ENCODE measurements at regions not wholly inside any gene's neighbourhood (a gene's known extent, or its start where the extent isn't known, plus 50 kb on each side); places are given as distances from the start of the nearest gene placed in this dataset.
"Not testable (repeated sequence)": the region's sequence is repeated elsewhere in the genome, so short reads cannot be mapped to it uniquely, and the experiment has no call there.

DNA sequence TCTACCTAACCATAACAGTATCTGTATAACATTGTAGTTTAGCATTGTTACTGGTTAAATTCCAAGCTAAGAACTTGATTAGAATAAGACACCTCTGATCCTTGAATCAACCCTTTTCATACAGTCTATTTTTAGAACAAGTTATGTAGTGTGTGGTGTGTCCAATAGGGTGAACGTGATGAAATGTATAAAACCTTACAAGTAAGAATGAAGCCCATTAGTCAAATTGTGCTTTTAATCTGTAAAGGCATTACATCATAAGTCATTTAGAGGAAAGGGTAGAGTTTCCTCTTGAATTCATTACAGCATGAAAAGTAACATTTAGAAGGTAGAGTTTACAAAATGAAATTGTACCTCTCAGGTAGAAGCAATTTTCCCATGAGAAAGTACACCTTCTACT, 479.2 kb downstream of the LTN1 start:
- no peak for DNase-seq

GRCh38 chr21:28509031-28509430, 483.6 kb downstream of the LTN1 start:
- DNase-seq = no peak

DNA sequence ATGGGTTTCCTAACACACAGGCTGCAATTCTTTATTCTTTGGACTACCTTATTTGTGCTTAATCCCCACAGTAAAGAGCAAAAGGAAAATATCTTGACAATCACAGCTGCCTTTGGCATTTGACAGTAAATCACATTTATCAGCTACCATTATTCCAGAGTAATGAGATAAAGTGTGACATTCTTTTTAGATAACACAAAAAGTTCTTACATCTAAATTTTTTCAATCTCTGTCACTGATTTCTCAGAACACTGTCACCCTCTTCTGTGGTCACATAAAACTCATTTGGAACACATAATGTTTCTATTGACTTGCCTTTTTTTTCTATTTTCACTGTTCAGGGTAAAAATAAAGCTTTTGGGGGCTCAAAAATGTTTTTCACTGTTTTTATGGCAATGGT, 484.6 kb downstream of the LTN1 start:
- DNase-seq = no peak

DNA sequence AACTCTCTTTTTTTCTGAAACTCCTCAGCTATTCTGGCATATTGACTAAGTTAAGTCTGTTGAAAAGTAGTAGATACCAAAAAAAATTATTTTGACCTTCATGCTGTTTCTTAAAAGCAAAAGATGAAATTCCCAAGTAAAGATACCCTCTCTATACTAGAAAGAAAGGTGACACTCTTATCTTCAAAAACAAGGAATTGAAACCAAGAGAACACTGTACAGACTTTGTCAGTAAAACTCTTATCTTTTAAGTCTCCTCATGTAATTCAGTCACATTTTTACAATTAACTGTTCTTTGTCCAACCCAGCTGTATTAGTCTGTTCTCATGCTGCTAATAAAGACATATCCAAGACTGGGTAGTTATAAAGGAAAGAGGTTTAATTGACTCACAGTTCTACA, 496.2 kb downstream of the LTN1 start:
- no peak for DNase-seq

GRCh38 chr21:28492127-28492526, 500.6 kb downstream of the LTN1 start:
- DNase-seq = no peak

DNA sequence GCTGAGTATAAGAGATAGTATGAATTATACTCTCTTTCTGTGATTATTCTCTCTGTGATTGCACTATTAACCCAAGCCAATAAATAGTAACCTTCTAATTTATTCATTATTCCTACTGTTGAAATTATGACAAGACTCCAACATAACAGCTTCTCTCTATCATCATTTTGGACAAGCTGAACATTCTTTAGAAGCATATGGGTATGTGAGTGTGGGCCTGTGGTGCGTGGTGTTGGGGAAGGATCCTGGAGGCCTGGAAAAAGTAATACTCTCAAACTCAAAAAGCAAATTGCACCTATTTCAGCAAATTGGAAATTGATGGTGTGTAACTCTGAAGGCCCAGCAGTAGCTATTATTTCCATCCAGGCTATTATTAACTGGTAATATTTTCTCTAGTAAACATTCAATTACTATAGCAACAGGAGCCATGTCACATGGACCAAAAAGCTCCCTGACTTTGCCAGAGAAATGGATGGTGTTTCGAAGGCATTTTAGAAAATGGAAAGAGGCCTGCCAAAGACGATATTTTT, 502.8 kb downstream of the LTN1 start:
- DNase-seq = no peak

GRCh38 chr21:28489162-28489561, 503.5 kb downstream of the LTN1 start:
- DNase-seq = no peak

- DNase-seq = no peak
Observed at GRCh38 chr21:28487455-28488070, 505.1 kb downstream of the LTN1 start.

- no peak for DNase-seq
Observed at GRCh38 chr21:28485301-28486022, 507.2 kb downstream of the LTN1 start.

GRCh38 chr21:28483301-28484035, 509.2 kb downstream of the LTN1 start:
- DNase-seq = no peak

DNA sequence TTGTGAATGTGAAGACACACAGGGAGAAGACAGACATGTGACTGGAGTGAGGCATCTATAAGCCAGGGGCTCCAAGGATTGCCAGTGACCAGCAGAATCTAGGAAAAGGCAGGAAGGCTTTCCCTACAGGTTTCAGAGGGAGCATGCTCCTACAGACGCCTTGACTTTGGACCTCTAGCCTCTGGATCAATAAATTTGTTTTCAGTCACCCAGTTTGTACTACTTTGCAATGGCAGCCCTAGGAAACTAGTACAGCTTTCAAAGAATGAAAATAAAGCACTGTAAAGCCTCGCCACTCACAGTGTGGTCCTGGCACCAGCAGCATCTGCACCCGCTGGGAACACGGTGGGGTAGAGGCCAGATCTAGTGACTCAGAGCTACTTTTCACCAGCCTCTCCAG, 510.0 kb downstream of the LTN1 start:
- no peak for DNase-seq

DNA sequence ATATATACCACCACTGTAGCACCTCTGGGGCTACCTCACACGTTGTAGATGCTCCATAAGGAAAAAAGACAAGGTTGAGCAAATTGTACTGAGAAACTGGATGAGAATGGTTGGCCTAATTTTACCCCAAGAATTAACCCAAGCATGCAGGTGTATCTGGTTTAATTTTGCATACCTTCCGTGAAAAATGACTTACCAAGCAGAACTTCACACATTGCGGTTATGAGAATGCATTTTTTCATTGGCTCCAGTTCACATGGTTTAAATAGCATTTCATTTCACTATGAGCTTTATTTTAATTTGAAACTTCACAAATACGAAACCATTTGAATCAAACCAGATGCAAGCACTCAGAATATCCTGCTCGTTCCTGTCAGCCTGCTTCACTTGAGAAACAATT, 512.2 kb downstream of the LTN1 start:
- DNase-seq = no peak

DNA sequence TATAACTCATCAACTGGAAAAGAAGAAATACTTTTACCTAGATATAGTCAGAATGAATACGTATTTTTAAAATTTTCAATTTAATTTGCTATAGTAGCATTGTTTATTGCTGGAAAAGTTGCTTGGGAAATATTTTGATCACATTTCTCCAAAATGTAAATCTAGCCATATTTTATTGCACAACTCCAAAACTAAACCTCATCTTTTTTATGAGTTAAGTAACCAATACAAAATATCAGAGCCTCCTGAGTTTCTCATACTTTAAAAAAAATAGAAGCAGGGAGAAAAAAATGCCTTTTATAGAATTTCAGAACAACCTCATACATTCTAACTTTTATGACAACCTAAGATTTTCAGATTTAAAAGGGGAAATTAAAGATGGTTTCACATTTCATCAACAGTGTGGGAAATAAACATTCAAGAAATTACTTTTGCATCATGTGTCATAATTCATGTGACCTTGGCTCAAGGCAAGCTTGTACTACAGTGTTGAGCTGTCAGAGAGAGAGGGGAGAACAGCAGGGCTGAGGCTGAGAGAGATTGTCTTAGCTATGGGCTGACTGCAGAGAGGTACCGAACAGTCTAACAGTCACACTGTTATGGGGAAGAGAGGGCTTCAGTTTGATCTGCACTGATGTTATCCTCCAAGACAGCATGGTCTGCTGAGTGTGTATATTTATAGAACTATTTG, 519.0 kb downstream of the LTN1 start:
- no peak for DNase-seq

GRCh38 chr21:28472543-28472942, 520.1 kb downstream of the LTN1 start:
- not testable (repeated sequence) for DNase-seq

GRCh38 chr21:28464988-28465387, 527.7 kb downstream of the LTN1 start:
- no peak for DNase-seq

- DNase-seq = no peak
Observed at GRCh38 chr21:28464095-28464494, 528.6 kb downstream of the LTN1 start.

DNA sequence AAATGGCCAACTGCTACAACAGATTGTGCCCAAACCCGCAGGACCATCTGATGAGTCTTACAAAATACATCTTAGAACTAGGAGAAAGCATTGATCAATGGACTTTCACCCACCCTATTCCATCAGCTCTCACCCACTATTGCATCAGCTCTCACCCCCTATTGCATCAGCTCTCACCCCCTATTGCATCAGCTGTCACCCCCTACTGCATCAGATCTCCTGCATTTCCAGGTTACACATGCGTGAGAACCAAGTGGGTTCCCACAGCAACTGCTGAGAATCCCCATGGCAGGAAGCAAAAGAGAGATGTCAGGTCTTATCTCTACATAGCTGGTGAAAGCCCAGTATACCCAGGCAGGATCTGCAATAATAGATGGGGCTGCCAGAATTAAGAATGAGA, 533.5 kb downstream of the LTN1 start:
- no peak for DNase-seq

GRCh38 chr21:28458446-28458845, 534.2 kb downstream of the LTN1 start:
- no peak for DNase-seq

DNA sequence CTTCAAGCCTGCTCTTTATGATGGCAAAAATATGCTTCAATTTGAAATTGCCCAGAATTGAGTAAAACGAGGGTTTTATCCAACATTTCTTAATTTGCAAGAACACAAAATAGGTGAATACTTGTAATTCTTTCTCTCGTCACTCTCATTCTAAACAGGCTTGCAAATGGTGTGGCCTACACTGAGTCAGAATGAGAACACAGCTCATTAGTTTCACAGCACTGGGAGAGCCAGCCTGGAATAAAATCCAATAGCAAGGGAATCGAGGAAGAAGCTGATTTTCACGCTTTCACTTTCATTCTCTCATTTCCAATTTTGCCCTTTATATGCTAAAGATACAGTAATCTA, 537.5 kb downstream of the LTN1 start:
- no peak for DNase-seq

DNA sequence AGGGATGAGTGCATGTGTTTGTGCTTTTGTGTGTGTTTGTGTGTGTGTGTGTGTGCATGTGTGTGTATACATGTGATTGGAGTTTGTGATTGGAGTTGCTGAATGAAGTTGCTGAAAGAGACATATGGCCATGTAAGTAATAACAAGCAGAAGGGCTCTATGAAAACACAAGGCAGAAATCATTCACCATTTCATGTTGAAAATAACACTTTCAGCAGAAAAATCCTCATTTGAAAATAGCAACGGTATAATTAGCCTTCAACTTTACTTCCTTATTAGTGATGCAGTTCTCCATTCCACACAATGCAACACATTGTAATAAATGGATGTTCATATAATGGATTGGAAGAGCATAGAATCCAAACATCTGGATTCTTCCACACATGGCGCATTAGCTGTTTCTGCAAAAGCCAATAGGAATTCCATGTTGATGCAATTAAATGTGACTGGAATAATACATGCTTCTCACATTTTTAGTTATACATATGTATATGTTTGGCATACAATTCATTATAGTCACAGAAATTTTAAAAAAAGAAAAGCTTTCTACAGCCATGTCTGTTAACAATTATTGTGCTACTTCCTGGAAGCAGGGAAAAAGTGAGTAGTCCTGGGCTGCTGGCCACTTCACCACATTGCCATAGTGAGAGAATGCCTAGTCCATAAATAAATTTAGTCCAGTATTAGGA, 538.0 kb downstream of the LTN1 start:
- peak in 1 of 2 experiments; percentile 0 for DNase-seq

DNA sequence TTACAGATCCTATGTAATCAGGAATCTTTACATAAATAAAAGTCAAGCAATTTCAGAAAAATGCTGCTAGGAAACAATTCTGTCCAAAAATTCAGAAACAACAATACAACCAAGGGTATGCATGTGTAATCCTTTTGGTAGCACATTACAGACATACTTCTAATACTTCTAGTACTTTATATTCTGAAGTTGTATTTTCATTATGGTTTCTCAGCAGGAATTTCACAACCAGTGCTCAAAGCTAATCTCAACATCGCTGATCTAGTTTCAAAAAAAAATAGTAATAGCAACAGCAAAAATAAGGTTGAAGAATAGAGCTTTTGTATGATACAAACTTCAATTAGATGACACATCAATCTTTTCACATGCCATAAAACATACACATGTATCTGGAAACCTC, 545.2 kb downstream of the LTN1 start:
- no peak for DNase-seq

- no peak for DNase-seq
Observed at GRCh38 chr21:28445141-28445830, 547.4 kb downstream of the LTN1 start.
